Naive thymus-derived CD4-positive, alpha-beta T cell (primary cell): ENCODE measurements at regions not wholly inside any gene's neighbourhood (a gene's known extent, or its start where the extent isn't known, plus 50 kb on each side); places are given as distances from the start of the nearest gene placed in this dataset.
"Not testable (repeated sequence)": the region's sequence is repeated elsewhere in the genome, so short reads cannot be mapped to it uniquely, and the experiment has no call there.

Source experiments
- ATAC-seq: fragments of 150-1000 bp; cut with Tn5 transposase; 2 replicates; pipeline ENCODE4 v1.10.0; 2021; ENCODE audit warnings: mild to moderate bottlenecking, moderate library complexity
- CTCF ChIA-PET: fragments of 350-600 bp; sonication (Branson Sonifier 250); formaldehyde crosslinking; loops from one replicate; lab custom pipeline; 2021; ENCODE audit warnings: antibody characterized with exemption; lab: Charles Lee
- POLR2A ChIA-PET: fragments of 350-600 bp; sonication (Branson Sonifier 250); formaldehyde crosslinking; loops from one replicate; lab custom pipeline; 2021; ENCODE audit warnings: antibody characterized with exemption, inconsistent platforms; lab: Charles Lee
- DNase-seq, 9 donors: peaks; one replicate each; pipeline versions ENCODE4 v3.0.0 to v3.0.0-alpha.2; 2020 to 2022; ENCODE audit warnings: mixed read lengths in 1 of 9
- H3K27ac ChIP-seq: one replicate; pipeline ENCODE4 v1.7.0; 2013; ENCODE audit warnings: mild to moderate bottlenecking, low read depth, low read length, moderate library complexity
- H3K27me3 ChIP-seq, 2 donors: one replicate each; pipeline ENCODE4 v1.7.0; 2013; ENCODE audit warnings: low read length in 2 of 2, mild to moderate bottlenecking in 2 of 2, moderate library complexity in 2 of 2; ENCODE audit not compliant: control insufficient read depth in 2 of 2, insufficient read depth in 2 of 2
- H3K36me3 ChIP-seq, 3 experiments: 1 replicate in 2 of 3; 2 replicates in 1 of 3; pipeline ENCODE4 v1.7.0; 2013; ENCODE audit warnings: low read length in 3 of 3, mild to moderate bottlenecking in 3 of 3, moderate library complexity in 1 of 3; ENCODE audit not compliant: insufficient read depth in 3 of 3, control insufficient read depth in 2 of 3
- H3K4me1 ChIP-seq, 2 donors: one replicate each; pipeline ENCODE4 v1.7.0; 2013; ENCODE audit warnings: low read length in 2 of 2, mild to moderate bottlenecking in 2 of 2, moderate library complexity in 1 of 2; ENCODE audit not compliant: control insufficient read depth in 2 of 2, insufficient read depth in 2 of 2
- H3K4me3 ChIP-seq: 2 replicates; pipeline ENCODE4 v1.7.0; 2013; ENCODE audit warnings: mild to moderate bottlenecking, low read length
- H3K9me3 ChIP-seq, 3 experiments: 1 replicate in 2 of 3; 2 replicates in 1 of 3; pipeline ENCODE4 v1.7.0; 2013; ENCODE audit warnings: low read length in 3 of 3; ENCODE audit not compliant: control insufficient read depth in 2 of 3
- H3K27ac Mint-ChIP-seq, 9 donors: one replicate each; pipeline ENCODE4 v1.8.0; 2020 to 2022; ENCODE audit warnings: mixed read lengths in 9 of 9, mild to moderate bottlenecking in 8 of 9, moderate library complexity in 5 of 9, inconsistent platforms in 2 of 9
- H3K27me3 Mint-ChIP-seq, 5 donors: one replicate each; pipeline ENCODE4 v1.8.0; 2021 to 2022; ENCODE audit warnings: mixed read lengths in 5 of 5, mild to moderate bottlenecking in 1 of 5
- H3K36me3 Mint-ChIP-seq, 5 donors: one replicate each; pipeline ENCODE4 v1.8.0; 2020 to 2022; ENCODE audit warnings: mixed read lengths in 5 of 5, mild to moderate bottlenecking in 3 of 5, inconsistent platforms in 1 of 5
- H3K4me1 Mint-ChIP-seq, 7 donors: one replicate each; pipeline ENCODE4 v1.8.0; 2020 to 2022; ENCODE audit warnings: mixed read lengths in 7 of 7, mild to moderate bottlenecking in 3 of 7, inconsistent platforms in 1 of 7
- H3K4me3 Mint-ChIP-seq, 10 donors: one replicate each; pipeline ENCODE4 v1.8.0; 2020 to 2022; ENCODE audit warnings: mild to moderate bottlenecking in 10 of 10, mixed read lengths in 10 of 10, moderate library complexity in 6 of 10, inconsistent platforms in 2 of 10
- H3K9me3 Mint-ChIP-seq, 11 donors: one replicate each; pipeline ENCODE4 v1.8.0; 2020 to 2022; ENCODE audit warnings: mixed read lengths in 11 of 11, mild to moderate bottlenecking in 4 of 11, inconsistent platforms in 1 of 11, moderate library complexity in 1 of 11
- intact Hi-C, 2 donors: fragments of 100-400 bp; cut with micrococcal nuclease; formaldehyde crosslinking; loops; one replicate each; pipeline ENCODE4 v1.15.1; 2023

DNA sequence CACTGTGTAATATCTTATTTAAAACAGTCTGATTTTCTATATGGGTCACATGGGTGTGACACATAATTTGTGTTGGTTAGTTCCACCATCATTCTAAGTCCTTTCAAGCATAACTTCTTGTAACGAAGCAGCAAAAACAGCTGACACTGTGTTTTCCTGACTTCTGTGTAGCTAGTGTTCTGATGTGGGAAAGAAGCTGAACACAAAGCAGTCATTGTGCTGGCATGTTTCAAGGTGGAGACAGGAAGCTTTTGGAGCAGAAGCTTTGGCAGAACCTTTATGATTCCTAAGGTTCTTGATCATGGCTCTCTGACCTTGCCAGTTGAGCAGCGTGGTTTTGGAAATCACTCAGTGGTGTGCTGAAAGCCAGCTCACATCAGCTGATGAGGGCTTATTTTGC is 351.7 kb upstream of the MDGA2 start:
- no peaks in the 10 kb centered on the region for H3K9me3 ChIP-seq
- Mint-ChIP-seq H3K4me1 (no peaks in the 10 kb centered on the region), H3K36me3 (peaks cover 0 to 7% (median 0%) of the 10 kb centered on the region in 5 donors), H3K9me3 (peaks cover 0 to 6% (median 4%) of the 10 kb centered on the region in 11 donors), H3K27ac (no peak overlapping the region), H3K4me3 (no peak overlapping the region), H3K27me3 (no peaks in the 10 kb centered on the region)
- H3K27me3 ChIP-seq, result no peaks in the 10 kb centered on the region
- no peaks in the 10 kb centered on the region for H3K4me1 ChIP-seq
- no peak overlapping the region for H3K27ac ChIP-seq
- ChIA-PET CTCF (no interaction called here), POLR2A (no interaction called here)
- no peak for ATAC-seq
- H3K36me3 ChIP-seq, result no peaks in the 10 kb centered on the region
- no peak overlapping the region for H3K4me3 ChIP-seq
- intact Hi-C loops, result no loop called here
- DNase-seq, result no peak

DNA sequence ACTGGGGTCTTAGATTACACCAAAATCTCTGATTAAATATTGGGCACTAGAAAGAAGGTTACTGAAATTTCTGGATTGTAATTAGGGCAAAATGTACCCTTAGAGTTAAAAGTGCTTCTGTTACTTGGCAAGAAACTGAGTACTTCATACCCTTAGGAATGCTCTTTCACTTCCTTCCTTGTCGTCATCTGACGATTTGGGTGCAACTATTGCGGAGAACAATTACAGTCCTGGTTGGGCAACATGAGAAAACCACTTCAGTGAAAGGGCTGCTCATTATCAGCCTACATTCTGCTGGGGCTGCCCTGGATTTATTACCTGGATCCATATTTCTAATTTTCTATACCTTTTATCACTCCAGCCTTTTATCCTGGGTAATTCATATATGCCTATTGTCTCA is 348.5 kb upstream of the MDGA2 start:
- CTCF ChIA-PET, result no interaction called here
- Mint-ChIP-seq H3K36me3 (peaks cover 0 to 7% (median 0%) of the 10 kb centered on the region in 5 donors), H3K4me3 (no peak overlapping the region), H3K27ac (no peak overlapping the region), H3K9me3 (peaks cover 0 to 7% (median 4%) of the 10 kb centered on the region in 11 donors), H3K4me1 (no peaks in the 10 kb centered on the region), H3K27me3 (no peaks in the 10 kb centered on the region)
- H3K36me3 ChIP-seq, result no peaks in the 10 kb centered on the region
- no peak overlapping the region for H3K4me3 ChIP-seq
- POLR2A ChIA-PET, result no interaction called here
- intact Hi-C loops, result no loop called here
- no peaks in the 10 kb centered on the region for H3K27me3 ChIP-seq
- H3K4me1 ChIP-seq, result no peaks in the 10 kb centered on the region
- no peak overlapping the region for H3K27ac ChIP-seq
- no peak for DNase-seq
- no peak for ATAC-seq
- no peaks in the 10 kb centered on the region for H3K9me3 ChIP-seq

- H3K27ac ChIP-seq, H3K4me3 Mint-ChIP-seq, H3K4me1 ChIP-seq, H3K27me3 Mint-ChIP-seq, DNase-seq, H3K4me1 Mint-ChIP-seq, H3K9me3 ChIP-seq, intact Hi-C loops, H3K27ac Mint-ChIP-seq, H3K4me3 ChIP-seq, H3K36me3 ChIP-seq, H3K36me3 Mint-ChIP-seq, CTCF ChIA-PET, H3K27me3 ChIP-seq, POLR2A ChIA-PET, ATAC-seq: not testable (repeated sequence)
- peaks cover 0 to 13% (median 2%) of the 10 kb centered on the region in 11 donors for H3K9me3 Mint-ChIP-seq
Measured at GRCh38 chr14:48011484-48011883, 336.1 kb upstream of the MDGA2 start.

DNA sequence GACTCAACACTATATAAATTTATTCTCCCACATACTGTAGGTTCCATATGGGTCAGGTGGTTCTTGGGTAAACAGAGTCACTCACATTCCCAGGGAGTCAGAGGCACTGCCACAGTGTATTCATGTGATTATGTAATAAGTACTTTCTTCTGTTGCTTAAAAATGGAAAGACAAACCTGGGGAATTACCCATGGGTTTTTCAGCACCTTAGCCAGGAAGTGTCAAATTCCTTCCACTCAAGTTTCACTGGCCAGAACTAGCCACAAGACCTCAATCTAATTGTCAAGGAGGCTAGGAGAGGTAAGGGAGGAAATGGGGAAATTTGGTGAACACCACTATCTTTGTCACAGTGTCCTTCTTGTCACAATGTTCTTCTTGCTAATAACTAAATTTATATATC is 333.2 kb upstream of the MDGA2 start:
- no peaks in the 10 kb centered on the region for H3K4me1 ChIP-seq
- H3K27ac Mint-ChIP-seq, result no peak overlapping the region
- ATAC-seq, result no peak
- H3K9me3 Mint-ChIP-seq, result peaks cover 0 to 21% (median 2%) of the 10 kb centered on the region in 11 donors
- H3K4me3 ChIP-seq, result no peak overlapping the region
- H3K4me1 Mint-ChIP-seq, result no peaks in the 10 kb centered on the region
- no peaks in the 10 kb centered on the region for H3K9me3 ChIP-seq
- ChIA-PET POLR2A (no interaction called here), CTCF (no interaction called here)
- H3K27me3 ChIP-seq, result no peaks in the 10 kb centered on the region
- no peaks in the 10 kb centered on the region for H3K36me3 Mint-ChIP-seq
- H3K27ac ChIP-seq, result no peak overlapping the region
- H3K36me3 ChIP-seq, result no peaks in the 10 kb centered on the region
- H3K27me3 Mint-ChIP-seq, result no peaks in the 10 kb centered on the region
- no peak overlapping the region for H3K4me3 Mint-ChIP-seq
- intact Hi-C loops, result no loop called here
- DNase-seq, result no peak

DNA sequence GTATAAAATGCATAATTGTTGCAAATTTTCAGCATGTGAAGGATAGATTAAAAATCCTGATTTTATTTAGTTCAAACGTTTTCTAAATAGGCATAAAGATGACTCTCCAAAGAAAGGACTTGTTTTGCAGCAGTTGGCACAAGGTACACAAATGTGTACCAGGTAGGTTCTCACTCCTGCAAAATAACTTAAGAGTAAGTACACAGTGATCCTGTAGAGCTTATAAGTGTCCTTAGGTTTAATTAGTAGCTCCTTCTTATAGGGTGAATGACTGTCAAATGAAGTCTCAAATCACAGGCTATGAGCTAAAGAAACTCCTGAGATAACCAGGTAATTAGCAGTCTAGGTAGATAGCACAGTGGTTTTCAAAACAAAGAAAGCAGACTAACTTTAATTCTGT is 330.6 kb upstream of the MDGA2 start:
- H3K27me3 Mint-ChIP-seq, result no peaks in the 10 kb centered on the region
- POLR2A ChIA-PET, result no interaction called here
- Histone ChIP-seq H3K4me1 (no peaks in the 10 kb centered on the region), H3K9me3 (no peaks in the 10 kb centered on the region), H3K27me3 (no peaks in the 10 kb centered on the region), H3K27ac (no peak overlapping the region), H3K4me3 (no peak overlapping the region), H3K36me3 (no peaks in the 10 kb centered on the region)
- no peak overlapping the region for H3K27ac Mint-ChIP-seq
- H3K36me3 Mint-ChIP-seq, result no peaks in the 10 kb centered on the region
- intact Hi-C loops, result no loop called here
- H3K9me3 Mint-ChIP-seq, result peaks cover 0 to 22% (median 0%) of the 10 kb centered on the region in 11 donors
- CTCF ChIA-PET, result no interaction called here
- no peak for ATAC-seq
- no peak overlapping the region for H3K4me3 Mint-ChIP-seq
- H3K4me1 Mint-ChIP-seq, result no peaks in the 10 kb centered on the region
- DNase-seq, result no peak

GRCh38 chr14:47993883-47994282 is 318.5 kb upstream of the MDGA2 start:
- no peaks in the 10 kb centered on the region for H3K36me3 ChIP-seq
- DNase-seq (no peak), ATAC-seq (no peak)
- POLR2A ChIA-PET, result no interaction called here
- H3K27ac Mint-ChIP-seq, result no peak overlapping the region
- H3K4me3 ChIP-seq, result no peak overlapping the region
- CTCF ChIA-PET, result no interaction called here
- no peaks in the 10 kb centered on the region for H3K9me3 ChIP-seq
- no peaks in the 10 kb centered on the region for H3K27me3 Mint-ChIP-seq
- H3K4me1 ChIP-seq, result no peaks in the 10 kb centered on the region
- no peak overlapping the region for H3K27ac ChIP-seq
- no peaks in the 10 kb centered on the region for H3K27me3 ChIP-seq
- peaks cover 0 to 33% (median 4%) of the 10 kb centered on the region in 11 donors for H3K9me3 Mint-ChIP-seq
- H3K4me3 Mint-ChIP-seq, result no peak overlapping the region
- intact Hi-C loops, result no loop called here
- no peaks in the 10 kb centered on the region for H3K4me1 Mint-ChIP-seq
- H3K36me3 Mint-ChIP-seq, result no peaks in the 10 kb centered on the region

GRCh38 chr14:47988175-47988574 is 312.8 kb upstream of the MDGA2 start:
- Histone ChIP-seq H3K27ac (no peak overlapping the region), H3K4me1 (no peaks in the 10 kb centered on the region), H3K27me3 (no peaks in the 10 kb centered on the region), H3K4me3 (no peak overlapping the region), H3K36me3 (no peaks in the 10 kb centered on the region), H3K9me3 (no peaks in the 10 kb centered on the region)
- POLR2A ChIA-PET, result no interaction called here
- H3K4me3 Mint-ChIP-seq, result no peak overlapping the region
- no peak overlapping the region for H3K27ac Mint-ChIP-seq
- H3K9me3 Mint-ChIP-seq, result peaks cover 0 to 19% (median 4%) of the 10 kb centered on the region in 11 donors
- CTCF ChIA-PET, result no interaction called here
- intact Hi-C loops, result no loop called here
- no peaks in the 10 kb centered on the region for H3K27me3 Mint-ChIP-seq
- H3K4me1 Mint-ChIP-seq, result no peaks in the 10 kb centered on the region
- H3K36me3 Mint-ChIP-seq, result no peaks in the 10 kb centered on the region
- ATAC-seq (no peak), DNase-seq (no peak)
